ENCODE measurements at regions not wholly inside any gene's neighbourhood (a gene's known extent, or its start where the extent isn't known, plus 50 kb on each side); places are given as distances from the start of the nearest gene placed in this dataset.

DNA sequence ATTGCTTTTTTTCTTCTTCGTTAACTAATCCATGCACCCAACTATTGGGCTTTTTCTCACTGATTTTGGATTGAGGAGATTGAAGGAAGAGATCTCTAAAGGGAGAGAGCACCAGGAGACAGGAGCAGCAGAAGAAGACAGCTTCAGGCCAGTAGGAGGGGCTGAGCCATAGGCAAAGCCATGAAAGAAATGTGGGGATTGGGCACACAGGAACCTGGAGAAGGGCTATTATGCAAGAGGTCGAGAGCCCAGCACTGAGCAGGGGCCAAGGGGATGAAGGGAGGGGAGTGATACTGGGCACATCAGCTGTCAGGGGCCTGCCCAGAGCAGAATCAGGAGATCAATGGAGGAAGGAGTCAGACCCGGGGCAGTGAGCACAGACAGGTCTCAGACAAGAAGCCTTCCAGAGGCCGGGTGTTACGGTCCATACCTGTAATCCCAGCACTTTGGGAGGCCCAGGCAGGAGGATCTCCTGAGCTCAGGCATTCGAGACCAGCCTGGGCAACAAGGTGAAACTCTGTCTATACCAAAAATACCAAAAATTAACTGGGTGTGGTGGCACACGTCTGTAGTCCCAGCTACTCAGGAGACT is 140.9 kb downstream of the BCOR start:
- in situ Hi-C loops (cut with MboI; ENCODE audit: low pct_ligation_motif_present in 1 of 4, low pct_unique_long_range_greater_than_20kb in 1 of 4, low sequenced_read_pairs in 3 of 4) (no loop called here), intact Hi-C loops (cut with DNase I; ENCODE audit: low total_unique reads) (no loop called here)
- no peaks in the 10 kb centered on the region for H3K27me3 ChIP-seq
- 75 to 85% methylated on average over 2 to 7 of the region's 7 CpGs for WGBS, 2 donors (ENCODE audit: low coverage in 1 of 2)
- no peak for DNase-seq
- H3K4me1 ChIP-seq, result peaks cover 0 to 9% (median 6%) of the 10 kb centered on the region in 4 donors
- H3K36me3 ChIP-seq, result no peaks in the 10 kb centered on the region
- no peak overlapping the region for H3K4me3 ChIP-seq
- H3K9me3 ChIP-seq, result no peaks in the 10 kb centered on the region
- H3K27ac ChIP-seq, result no peak overlapping the region
- TF ChIP-seq EP300 (IDR thresholded peaks at IDR 0.05; ENCODE audit: low read depth), result no peak
- no peak for TF ChIP-seq POLR2AphosphoS5 (IDR thresholded peaks at IDR 0.05)
- TF ChIP-seq POLR2A (IDR thresholded peaks at IDR 0.05), result no peak
- TF ChIP-seq, protein P1, sequence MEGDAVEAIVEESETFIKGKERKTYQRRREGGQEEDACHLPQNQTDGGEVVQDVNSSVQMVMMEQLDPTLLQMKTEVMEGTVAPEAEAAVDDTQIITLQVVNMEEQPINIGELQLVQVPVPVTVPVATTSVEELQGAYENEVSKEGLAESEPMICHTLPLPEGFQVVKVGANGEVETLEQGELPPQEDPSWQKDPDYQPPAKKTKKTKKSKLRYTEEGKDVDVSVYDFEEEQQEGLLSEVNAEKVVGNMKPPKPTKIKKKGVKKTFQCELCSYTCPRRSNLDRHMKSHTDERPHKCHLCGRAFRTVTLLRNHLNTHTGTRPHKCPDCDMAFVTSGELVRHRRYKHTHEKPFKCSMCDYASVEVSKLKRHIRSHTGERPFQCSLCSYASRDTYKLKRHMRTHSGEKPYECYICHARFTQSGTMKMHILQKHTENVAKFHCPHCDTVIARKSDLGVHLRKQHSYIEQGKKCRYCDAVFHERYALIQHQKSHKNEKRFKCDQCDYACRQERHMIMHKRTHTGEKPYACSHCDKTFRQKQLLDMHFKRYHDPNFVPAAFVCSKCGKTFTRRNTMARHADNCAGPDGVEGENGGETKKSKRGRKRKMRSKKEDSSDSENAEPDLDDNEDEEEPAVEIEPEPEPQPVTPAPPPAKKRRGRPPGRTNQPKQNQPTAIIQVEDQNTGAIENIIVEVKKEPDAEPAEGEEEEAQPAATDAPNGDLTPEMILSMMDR (IDR thresholded peaks at IDR 0.05), result no peak

DNA sequence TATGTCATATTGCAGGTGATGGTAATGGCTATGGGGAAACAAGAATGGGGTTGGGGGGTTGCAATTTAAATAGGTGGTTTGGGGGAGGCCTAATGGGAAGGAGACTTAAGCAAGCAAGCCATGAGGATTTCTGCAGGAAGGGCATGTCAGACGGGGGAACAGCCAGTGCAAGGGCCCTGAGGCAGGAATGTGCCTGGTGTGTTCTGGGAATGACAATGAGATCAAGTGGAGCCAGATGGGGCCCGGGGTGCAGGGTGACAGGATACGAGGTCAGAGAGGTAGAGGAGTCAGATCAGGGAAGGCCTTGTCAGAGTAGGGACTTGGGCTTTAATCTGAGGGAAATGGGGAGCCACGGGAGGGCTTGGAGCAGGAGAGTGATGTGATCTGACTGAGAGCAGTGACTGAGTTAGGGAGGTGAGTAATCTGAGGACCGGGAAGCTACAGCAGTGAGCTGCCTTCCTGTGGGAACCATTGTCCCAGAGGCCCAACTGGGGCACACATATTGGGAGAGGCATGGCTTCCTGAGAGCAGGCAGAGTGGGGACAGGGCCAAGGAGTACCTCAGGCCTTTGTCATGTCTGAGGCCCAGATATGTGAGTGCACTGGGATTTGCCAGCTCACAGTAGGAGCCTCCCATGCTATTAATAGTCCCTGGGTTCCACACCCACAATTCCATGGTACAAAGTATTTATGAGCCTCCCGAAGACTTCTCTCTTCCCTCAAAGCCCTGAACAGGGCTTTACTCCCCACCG is 139.8 kb downstream of the BCOR start:
- H3K4me3 ChIP-seq, result no peak overlapping the region
- peaks cover 0 to 9% (median 6%) of the 10 kb centered on the region in 4 donors for H3K4me1 ChIP-seq
- TF ChIP-seq, protein P1 (IDR thresholded peaks at IDR 0.05), result no peak
- H3K27ac ChIP-seq, result no peak overlapping the region
- DNase-seq, result no peak
- H3K9me3 ChIP-seq, result no peaks in the 10 kb centered on the region
- in situ Hi-C loops (cut with MboI; ENCODE audit: low pct_ligation_motif_present in 1 of 4, low pct_unique_long_range_greater_than_20kb in 1 of 4, low sequenced_read_pairs in 3 of 4), result no loop called here
- intact Hi-C loops (cut with DNase I; ENCODE audit: low total_unique reads), result no loop called here
- no peaks in the 10 kb centered on the region for H3K27me3 ChIP-seq
- 80% methylated on average over 3 to 7 of the region's 7 CpGs for WGBS, 2 donors (ENCODE audit: low coverage in 1 of 2)
- no peaks in the 10 kb centered on the region for H3K36me3 ChIP-seq

DNA sequence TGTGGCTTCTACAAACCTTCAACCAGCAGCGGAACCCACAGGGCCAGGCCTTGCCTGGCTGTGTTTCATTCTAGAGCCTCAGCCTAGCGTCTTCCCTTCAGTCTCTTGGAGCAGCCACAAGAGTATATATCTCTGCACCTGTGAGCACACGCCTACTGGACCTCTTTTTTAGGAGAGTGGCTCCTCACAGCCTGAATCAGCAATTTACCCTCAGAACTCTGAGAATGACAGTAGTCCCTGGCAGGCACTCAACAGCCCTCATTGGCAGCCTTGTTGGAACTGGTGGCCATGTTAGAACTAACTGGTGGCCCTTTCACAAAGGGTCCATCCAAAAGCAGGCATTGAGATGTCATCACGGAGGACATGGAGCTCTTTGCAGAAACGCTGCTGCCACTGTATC is 138.9 kb downstream of the BCOR start:
- intact Hi-C loops (cut with DNase I; ENCODE audit: low total_unique reads), result no loop called here
- H3K36me3 ChIP-seq, result no peaks in the 10 kb centered on the region
- WGBS, 2 donors (ENCODE audit: low coverage in 1 of 2), result 87% methylated on average over 5 of the region's 5 CpGs; no CpG with 5 or more reads in 1 of the 2 donors
- peaks cover 0 to 9% (median 4%) of the 10 kb centered on the region in 4 donors for H3K4me1 ChIP-seq
- TF ChIP-seq, protein P1 (IDR thresholded peaks at IDR 0.05), result no peak
- no peak for TF ChIP-seq POLR2A (IDR thresholded peaks at IDR 0.05)
- no peak for TF ChIP-seq POLR2AphosphoS5 (IDR thresholded peaks at IDR 0.05)
- in situ Hi-C loops (cut with MboI; ENCODE audit: low pct_ligation_motif_present in 1 of 4, low pct_unique_long_range_greater_than_20kb in 1 of 4, low sequenced_read_pairs in 3 of 4), result no loop called here
- no peak for DNase-seq
- no peaks in the 10 kb centered on the region for H3K27me3 ChIP-seq
- no peak overlapping the region for H3K27ac ChIP-seq
- H3K4me3 ChIP-seq, result no peak overlapping the region
- no peaks in the 10 kb centered on the region for H3K9me3 ChIP-seq

DNA sequence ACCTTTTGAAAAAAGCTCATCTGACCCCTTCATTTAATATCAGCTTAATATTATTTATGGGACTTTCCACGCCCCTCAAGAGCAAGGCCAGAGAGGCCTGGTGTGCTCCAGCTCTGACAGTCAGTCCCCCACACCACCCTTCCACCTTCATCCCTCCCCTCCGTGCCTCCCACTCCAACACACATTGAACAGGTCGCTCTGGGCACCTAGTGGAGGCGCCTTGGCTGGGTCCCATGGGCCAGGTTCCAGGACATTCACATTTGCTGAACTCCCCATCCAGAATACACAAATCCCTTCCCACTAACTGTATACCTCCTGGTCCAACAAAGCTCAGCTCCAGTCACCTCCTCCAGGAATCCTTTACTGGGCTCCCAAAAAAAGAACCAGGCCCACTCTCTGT is 137.5 kb downstream of the BCOR start:
- no peaks in the 10 kb centered on the region for H3K27me3 ChIP-seq
- TF ChIP-seq, protein P1 (IDR thresholded peaks at IDR 0.05), result no peak
- no peak for TF ChIP-seq POLR2AphosphoS5 (IDR thresholded peaks at IDR 0.05)
- TF ChIP-seq POLR2A (IDR thresholded peaks at IDR 0.05), result no peak
- TF ChIP-seq EP300 (IDR thresholded peaks at IDR 0.05; ENCODE audit: low read depth), result no peak
- 87% methylated on average over 4 of the region's 4 CpGs; no CpG with 5 or more reads in 1 of the 2 donors for WGBS, 2 donors (ENCODE audit: low coverage in 1 of 2)
- DNase-seq, result no peak
- H3K9me3 ChIP-seq, result no peaks in the 10 kb centered on the region
- in situ Hi-C loops (cut with MboI; ENCODE audit: low pct_ligation_motif_present in 1 of 4, low pct_unique_long_range_greater_than_20kb in 1 of 4, low sequenced_read_pairs in 3 of 4), result no loop called here
- H3K36me3 ChIP-seq, result no peaks in the 10 kb centered on the region
- H3K4me1 ChIP-seq, result no peaks in the 10 kb centered on the region
- intact Hi-C loops (cut with DNase I; ENCODE audit: low total_unique reads), result no loop called here
- no peak overlapping the region for H3K4me3 ChIP-seq
- no peak overlapping the region for H3K27ac ChIP-seq

Data from transverse colon (tissue), 4 donors.